HEK293 (cell line): ENCODE measurements at regions not wholly inside any gene's neighbourhood (a gene's known extent, or its start where the extent isn't known, plus 50 kb on each side); places are given as distances from the start of the nearest gene placed in this dataset.

Source experiments
- CTCF ChIA-PET: fragments of 350-600 bp; formaldehyde crosslinking; extraction: SDS; loops from one replicate; lab custom pipeline; 2021; ENCODE audit warnings: antibody characterized with exemption; lab: Yijun Ruan, JAX
- POLR2A ChIA-PET: fragments of 300-600 bp; formaldehyde crosslinking; extraction: SDS; loops from one replicate; lab custom pipeline; 2020; ENCODE audit warnings: antibody characterized with exemption, inconsistent platforms; lab: Yijun Ruan, JAX
- H3K27ac ChIP-seq: fragments of 200-500 bp; sonication (Bioruptor generic); 2 replicates; pipeline ENCODE4 v1.5.1; 2014; ENCODE audit warnings: low read depth, low read length, control low read depth, inconsistent platforms; ENCODE audit errors: extremely low read depth
- H3K36me3 ChIP-seq, 2 experiments: fragments of 200-500 bp in 1 of 2; sonication (Bioruptor generic) in 1 of 2; 1 replicate in 1 of 2; 2 replicates in 1 of 2; pipeline ENCODE4 v1.5.1; 2014 to 2017; ENCODE audit warnings: inconsistent platforms in 2 of 2, low read length in 2 of 2; ENCODE audit not compliant: control insufficient read depth in 2 of 2, insufficient read depth in 1 of 2
- H3K4me1 ChIP-seq: fragments of 200-500 bp; sonication (Bioruptor generic); 2 replicates; pipeline ENCODE4 v1.5.1; 2014; ENCODE audit warnings: mild to moderate bottlenecking, low read length, inconsistent platforms; ENCODE audit not compliant: control insufficient read depth, insufficient read depth
- H3K4me3 ChIP-seq: 2 replicates; pipeline ENCODE4 v1.5.1; 2011; ENCODE audit warnings: low read depth, mild to moderate bottlenecking, control low read depth, low read length, moderate library complexity
- H3K9me3 ChIP-seq: fragments of 200-500 bp; sonication (Bioruptor generic); 2 replicates; pipeline ENCODE4 v1.5.1; 2014; ENCODE audit warnings: low read depth, low read length, inconsistent platforms; ENCODE audit not compliant: control insufficient read depth, insufficient read depth
- KLF1 ChIP-seq: fragments of 450-650 bp; formaldehyde crosslinking; IDR thresholded peaks from 2 replicates; pipeline ENCODE4 v1.5.1; 2016; ENCODE audit warnings: missing biosample characterization, missing genetic modification characterization
- KLF10 ChIP-seq: fragments of 450-650 bp; IDR thresholded peaks from 2 replicates; pipeline ENCODE4 v1.5.1; 2018; ENCODE audit warnings: missing biosample characterization, mild to moderate bottlenecking, missing genetic modification characterization
- SP2 ChIP-seq: fragments of 450-650 bp; formaldehyde crosslinking; IDR thresholded peaks from 2 replicates; pipeline ENCODE4 v1.5.1; 2016; ENCODE audit warnings: missing biosample characterization, missing genetic modification characterization
- TRIM28 ChIP-seq: IDR thresholded peaks from 2 replicates; pipeline ENCODE4 v1.6.1; 2011; ENCODE audit warnings: low read length, control low read depth, borderline replicate concordance
- ZBTB20 ChIP-seq: fragments of 450-650 bp; formaldehyde crosslinking; IDR thresholded peaks from 2 replicates; pipeline ENCODE4 v1.5.1; 2016; ENCODE audit warnings: missing biosample characterization, missing genetic modification characterization
- ZBTB48 ChIP-seq: fragments of 450-650 bp; formaldehyde crosslinking; IDR thresholded peaks from 2 replicates; pipeline ENCODE4 v1.5.1; 2016; ENCODE audit warnings: missing biosample characterization, missing genetic modification characterization
- ZNF10 ChIP-seq: fragments of 450-650 bp; formaldehyde crosslinking; IDR thresholded peaks from 2 replicates; pipeline ENCODE4 v1.5.1; 2017; ENCODE audit warnings: missing biosample characterization, missing genetic modification characterization
- ZNF114 ChIP-seq: fragments of 450-650 bp; formaldehyde crosslinking; IDR thresholded peaks from 2 replicates; pipeline ENCODE4 v1.5.0; 2017; ENCODE audit warnings: missing biosample characterization, missing genetic modification characterization
- ZNF140 ChIP-seq: fragments of 450-650 bp; formaldehyde crosslinking; IDR thresholded peaks from 2 replicates; pipeline ENCODE4 v1.5.1; 2016; ENCODE audit warnings: missing biosample characterization, missing genetic modification characterization
- ZNF175 ChIP-seq: fragments of 450-650 bp; formaldehyde crosslinking; IDR thresholded peaks from 2 replicates; pipeline ENCODE4 v1.5.1; 2016; ENCODE audit warnings: missing biosample characterization, missing genetic modification characterization
- ZNF2 ChIP-seq: fragments of 450-650 bp; formaldehyde crosslinking; IDR thresholded peaks from 2 replicates; pipeline ENCODE4 v1.5.1; 2016; ENCODE audit warnings: missing biosample characterization, missing genetic modification characterization
- ZNF202 ChIP-seq: fragments of 450-650 bp; formaldehyde crosslinking; IDR thresholded peaks from 2 replicates; pipeline ENCODE4 v1.5.1; 2016; ENCODE audit warnings: missing biosample characterization, missing genetic modification characterization, borderline replicate concordance
- ZNF248 ChIP-seq: fragments of 450-650 bp; formaldehyde crosslinking; IDR thresholded peaks from 2 replicates; pipeline ENCODE4 v1.5.1; 2017; ENCODE audit warnings: missing biosample characterization, missing genetic modification characterization
- ZNF292 ChIP-seq: fragments of 450-650 bp; formaldehyde crosslinking; IDR thresholded peaks from 2 replicates; pipeline ENCODE4 v1.5.1; 2016; ENCODE audit warnings: low read depth, missing biosample characterization, missing genetic modification characterization, borderline replicate concordance
- ZNF324 ChIP-seq: fragments of 450-650 bp; formaldehyde crosslinking; IDR thresholded peaks from 2 replicates; pipeline ENCODE4 v1.5.1; 2016; ENCODE audit warnings: missing biosample characterization, missing genetic modification characterization
- ZNF37A ChIP-seq: fragments of 450-650 bp; IDR thresholded peaks from 2 replicates; pipeline ENCODE4 v1.5.1; 2018; ENCODE audit warnings: missing biosample characterization, missing genetic modification characterization
- ZNF391 ChIP-seq: fragments of 450-650 bp; formaldehyde crosslinking; IDR thresholded peaks from 2 replicates; pipeline ENCODE4 v1.5.1; 2016; ENCODE audit warnings: low read depth, missing biosample characterization, missing genetic modification characterization, borderline replicate concordance
- ZNF629 ChIP-seq: fragments of 450-650 bp; formaldehyde crosslinking; IDR thresholded peaks from 2 replicates; pipeline ENCODE4 v1.5.1; 2017; ENCODE audit warnings: missing biosample characterization, missing genetic modification characterization
- ZNF670 ChIP-seq: fragments of 450-650 bp; formaldehyde crosslinking; IDR thresholded peaks from 2 replicates; pipeline ENCODE4 v1.5.1; 2016; ENCODE audit warnings: missing biosample characterization, missing genetic modification characterization, low read depth
- ZNF747 ChIP-seq: fragments of 450-650 bp; formaldehyde crosslinking; IDR thresholded peaks from 2 replicates; pipeline ENCODE4 v1.5.1; 2016; ENCODE audit warnings: missing biosample characterization, missing genetic modification characterization
- ZNF768 ChIP-seq: fragments of 450-650 bp; formaldehyde crosslinking; IDR thresholded peaks from 2 replicates; pipeline ENCODE4 v1.5.1; 2018; ENCODE audit warnings: missing biosample characterization, mild to moderate bottlenecking, missing genetic modification characterization
- ZNF785 ChIP-seq: fragments of 450-650 bp; formaldehyde crosslinking; IDR thresholded peaks from 2 replicates; pipeline ENCODE4 v1.5.1; 2016; ENCODE audit warnings: missing biosample characterization, missing genetic modification characterization
- TF ChIP-seq, protein P1 (sequence below): fragments of 450-650 bp; formaldehyde crosslinking; IDR thresholded peaks from 2 replicates; pipeline ENCODE4 v1.5.1; 2016; ENCODE audit warnings: missing biosample characterization, missing genetic modification characterization
- TF ChIP-seq, protein P2 (sequence below): fragments of 450-650 bp; formaldehyde crosslinking; IDR thresholded peaks from 2 replicates; pipeline ENCODE4 v1.5.1; 2016; ENCODE audit warnings: missing biosample characterization, missing genetic modification characterization

DNA sequence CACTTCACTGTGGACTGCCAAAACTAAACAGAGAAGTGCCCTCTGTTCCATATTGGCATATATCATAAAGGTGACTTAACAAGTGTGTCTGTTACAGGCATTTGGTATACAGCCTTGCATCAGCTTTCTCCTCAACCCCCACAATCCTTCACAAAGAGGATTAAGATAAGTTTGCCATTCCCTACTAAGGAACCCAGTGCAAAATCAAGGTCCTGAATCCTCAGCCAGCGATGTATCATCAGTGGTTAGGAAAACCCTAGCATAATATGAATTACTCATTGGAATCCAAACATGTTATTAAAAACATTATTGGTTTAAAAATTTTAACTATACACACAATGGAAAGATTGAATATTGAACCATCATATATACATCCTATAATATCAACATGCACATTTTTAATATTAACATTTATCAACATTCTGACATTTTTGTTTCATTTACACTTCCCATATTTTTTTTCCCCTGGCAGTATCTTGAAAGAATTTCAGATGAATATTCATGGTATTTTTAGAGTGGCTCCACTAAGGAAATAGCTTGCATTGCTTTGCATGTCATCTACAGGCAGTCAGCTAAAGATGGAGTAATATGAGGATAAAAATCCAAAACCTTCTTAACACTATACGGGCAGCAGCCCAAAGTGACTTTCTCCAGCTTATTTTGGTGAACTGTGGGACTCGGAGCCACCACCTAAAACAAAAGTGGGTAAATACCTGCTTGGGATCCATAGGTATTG, 215.6 kb upstream of the CHRM2 start:
- TF ChIP-seq SP2 (tag by site-specific recombination) (no peak), ZNF248 (tag by site-specific recombination) (no peak), ZNF10 (tag by site-specific recombination) (no peak), KLF10 (tag by site-specific recombination) (no peak), ZBTB20 (tag by site-specific recombination) (no peak), ZNF324 (no peak)
- TF ChIP-seq, protein P1, sequence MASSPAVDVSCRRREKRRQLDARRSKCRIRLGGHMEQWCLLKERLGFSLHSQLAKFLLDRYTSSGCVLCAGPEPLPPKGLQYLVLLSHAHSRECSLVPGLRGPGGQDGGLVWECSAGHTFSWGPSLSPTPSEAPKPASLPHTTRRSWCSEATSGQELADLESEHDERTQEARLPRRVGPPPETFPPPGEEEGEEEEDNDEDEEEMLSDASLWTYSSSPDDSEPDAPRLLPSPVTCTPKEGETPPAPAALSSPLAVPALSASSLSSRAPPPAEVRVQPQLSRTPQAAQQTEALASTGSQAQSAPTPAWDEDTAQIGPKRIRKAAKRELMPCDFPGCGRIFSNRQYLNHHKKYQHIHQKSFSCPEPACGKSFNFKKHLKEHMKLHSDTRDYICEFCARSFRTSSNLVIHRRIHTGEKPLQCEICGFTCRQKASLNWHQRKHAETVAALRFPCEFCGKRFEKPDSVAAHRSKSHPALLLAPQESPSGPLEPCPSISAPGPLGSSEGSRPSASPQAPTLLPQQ (tag by site-specific recombination), result no peak
- Histone ChIP-seq H3K27ac (no peak overlapping the region), H3K4me1 (no peaks in the 10 kb centered on the region), H3K36me3 (no peaks in the 10 kb centered on the region), H3K4me3 (no peak overlapping the region), H3K9me3 (no peaks in the 10 kb centered on the region)
- ChIA-PET POLR2A (no interaction called here), CTCF (no interaction called here)

DNA sequence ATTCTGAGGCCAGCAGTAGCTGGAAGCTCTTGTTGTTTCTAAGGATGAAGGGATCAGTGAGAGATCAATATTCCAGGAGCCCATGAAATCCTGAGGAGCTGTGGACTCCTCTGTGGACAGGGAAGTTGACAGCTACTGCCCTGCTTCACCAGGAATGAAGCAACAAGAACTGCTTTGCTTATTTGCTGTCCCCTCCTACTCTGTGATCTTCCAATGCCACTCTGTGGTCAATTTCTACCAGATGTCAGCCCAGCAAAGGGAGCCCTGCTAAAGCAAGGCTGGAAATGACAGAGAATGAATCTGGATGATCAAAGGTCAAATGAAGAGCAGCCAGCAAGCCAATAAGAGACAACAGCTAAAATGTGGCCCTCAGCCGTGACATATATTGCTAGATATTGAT, 227.5 kb upstream of the CHRM2 start:
- TF ChIP-seq ZNF114 (tag by site-specific recombination) (no peak), ZNF202 (tag by site-specific recombination) (no peak), ZNF37A (tag by site-specific recombination) (no peak)
- TF ChIP-seq, all 188 proteins: peak for 0
- Histone ChIP-seq H3K4me1 (no peaks in the 10 kb centered on the region), H3K4me3 (no peak overlapping the region), H3K36me3 (no peaks in the 10 kb centered on the region), H3K9me3 (no peaks in the 10 kb centered on the region), H3K27ac (no peak overlapping the region)
- ChIA-PET CTCF (no interaction called here), POLR2A (no interaction called here)

DNA sequence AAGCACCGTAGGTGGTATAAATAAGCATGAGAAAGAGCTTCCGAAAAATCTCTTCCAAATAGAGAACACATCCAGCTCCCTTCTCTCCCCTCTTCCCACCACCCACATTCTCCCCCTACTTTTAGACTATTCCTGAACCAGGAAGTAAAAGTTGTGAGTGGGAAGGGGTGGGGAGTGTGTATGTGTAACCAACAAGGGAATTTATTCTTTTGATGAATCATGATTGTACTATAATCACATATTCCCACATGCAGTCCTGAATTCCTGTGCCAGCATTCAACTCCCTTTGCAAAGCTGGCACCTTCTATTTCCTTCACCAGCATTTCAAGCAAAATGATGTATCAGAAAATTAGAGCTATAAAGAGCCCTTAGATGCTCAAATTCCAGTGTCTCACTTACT, 230.6 kb upstream of the CHRM2 start:
- Histone ChIP-seq H3K4me1 (no peaks in the 10 kb centered on the region), H3K9me3 (no peaks in the 10 kb centered on the region), H3K36me3 (no peaks in the 10 kb centered on the region), H3K27ac (no peak overlapping the region), H3K4me3 (no peak overlapping the region)
- CTCF ChIA-PET, result no interaction called here
- TF ChIP-seq ZNF747 (tag by site-specific recombination) (no peak), ZNF2 (tag by site-specific recombination) (no peak), ZNF768 (tag by site-specific recombination) (no peak), ZNF629 (tag by site-specific recombination) (no peak), ZNF175 (tag by site-specific recombination) (no peak), ZNF140 (tag by site-specific recombination) (no peak), ZNF670 (tag by site-specific recombination) (no peak), ZNF292 (tag by site-specific recombination) (no peak), KLF1 (tag by site-specific recombination) (no peak), TRIM28 (no peak), ZNF391 (tag by site-specific recombination) (no peak), ZNF785 (tag by site-specific recombination) (no peak), ZBTB48 (no peak)
- TF ChIP-seq, protein P1 (tag by site-specific recombination), result no peak
- TF ChIP-seq, protein P2, sequence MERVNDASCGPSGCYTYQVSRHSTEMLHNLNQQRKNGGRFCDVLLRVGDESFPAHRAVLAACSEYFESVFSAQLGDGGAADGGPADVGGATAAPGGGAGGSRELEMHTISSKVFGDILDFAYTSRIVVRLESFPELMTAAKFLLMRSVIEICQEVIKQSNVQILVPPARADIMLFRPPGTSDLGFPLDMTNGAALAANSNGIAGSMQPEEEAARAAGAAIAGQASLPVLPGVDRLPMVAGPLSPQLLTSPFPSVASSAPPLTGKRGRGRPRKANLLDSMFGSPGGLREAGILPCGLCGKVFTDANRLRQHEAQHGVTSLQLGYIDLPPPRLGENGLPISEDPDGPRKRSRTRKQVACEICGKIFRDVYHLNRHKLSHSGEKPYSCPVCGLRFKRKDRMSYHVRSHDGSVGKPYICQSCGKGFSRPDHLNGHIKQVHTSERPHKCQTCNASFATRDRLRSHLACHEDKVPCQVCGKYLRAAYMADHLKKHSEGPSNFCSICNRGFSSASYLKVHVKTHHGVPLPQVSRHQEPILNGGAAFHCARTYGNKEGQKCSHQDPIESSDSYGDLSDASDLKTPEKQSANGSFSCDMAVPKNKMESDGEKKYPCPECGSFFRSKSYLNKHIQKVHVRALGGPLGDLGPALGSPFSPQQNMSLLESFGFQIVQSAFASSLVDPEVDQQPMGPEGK (tag by site-specific recombination), result no peak
- TF ChIP-seq, all 188 proteins: peak for 0
- POLR2A ChIA-PET, result no interaction called here
